ENCODE measurements at regions not wholly inside any gene's neighbourhood (a gene's known extent, or its start where the extent isn't known, plus 50 kb on each side); places are given as distances from the start of the nearest gene placed in this dataset.

GRCh38 chr1:96554364-96554763 is 167.2 kb upstream of the PTBP2 start:
- no peak for TF ChIP-seq CTCF (IDR thresholded peaks at IDR 0.05; ENCODE audit: insufficient read depth, low read length, poor library complexity, severe bottlenecking)
- no peak for TF ChIP-seq EZH2phosphoT487 (conservative IDR thresholded peaks at IDR 0.05; ENCODE audit: low read length)
